Skeletal muscle satellite cell (primary cell): ENCODE measurements at regions not wholly inside any gene's neighbourhood (a gene's known extent, or its start where the extent isn't known, plus 50 kb on each side); places are given as distances from the start of the nearest gene placed in this dataset.

Source experiments
- H3K27me3 ChIP-seq: 2 replicates; pipeline ENCODE4 v1.7.0; 2013; ENCODE audit warnings: low read length; ENCODE audit not compliant: control insufficient read depth, insufficient read depth
- H3K36me3 ChIP-seq: 2 replicates; pipeline ENCODE4 v1.7.0; 2013; ENCODE audit warnings: mild to moderate bottlenecking, control low read depth, low read length; ENCODE audit not compliant: insufficient read depth
- H3K4me1 ChIP-seq: 2 replicates; pipeline ENCODE4 v1.7.0; 2013; ENCODE audit warnings: low read length; ENCODE audit not compliant: control insufficient read depth, insufficient read depth
- H3K4me2 ChIP-seq: 2 replicates; pipeline ENCODE4 v1.7.0; 2013; ENCODE audit warnings: mild to moderate bottlenecking, low read length
- H3K4me3 ChIP-seq: 2 replicates; pipeline ENCODE4 v1.7.0; 2013; ENCODE audit warnings: low read length
- H3K9ac ChIP-seq: 2 replicates; pipeline ENCODE4 v1.7.0; 2013; ENCODE audit warnings: mild to moderate bottlenecking, low read depth, low read length, moderate library complexity
- H3K9me3 ChIP-seq: replicated peaks from 2 replicates; pipeline ENCODE4 v1.7.0; 2013; ENCODE audit warnings: mild to moderate bottlenecking, control low read depth, low read length

DNA sequence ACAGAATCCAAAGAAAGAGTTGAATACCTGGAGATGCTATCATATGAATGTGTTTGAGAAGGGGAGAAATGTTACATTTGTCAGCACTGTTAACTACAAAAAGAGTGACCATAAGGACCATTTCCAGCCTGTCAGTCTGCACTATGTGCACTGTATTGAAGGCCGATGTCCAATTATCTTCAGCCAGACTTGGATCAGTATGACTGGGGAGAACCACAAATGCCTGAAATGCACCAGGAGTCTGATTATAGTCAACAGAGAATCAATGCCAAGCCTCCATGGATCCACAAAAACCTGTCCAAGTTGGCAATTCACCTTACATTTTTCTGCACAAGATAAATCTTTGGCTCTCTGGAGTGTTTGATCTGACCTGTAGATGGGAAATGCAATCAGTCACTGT is 697.5 kb upstream of the SGCG start:
- no peaks in the 10 kb centered on the region for H3K27me3 ChIP-seq
- H3K36me3 ChIP-seq = no peaks in the 10 kb centered on the region
- no peak overlapping the region for H3K9ac ChIP-seq
- no peak overlapping the region for H3K4me2 ChIP-seq
- no peak overlapping the region for H3K4me3 ChIP-seq
- no peaks in the 10 kb centered on the region for H3K9me3 ChIP-seq
- peaks cover 15% of the 10 kb centered on the region for H3K4me1 ChIP-seq

DNA sequence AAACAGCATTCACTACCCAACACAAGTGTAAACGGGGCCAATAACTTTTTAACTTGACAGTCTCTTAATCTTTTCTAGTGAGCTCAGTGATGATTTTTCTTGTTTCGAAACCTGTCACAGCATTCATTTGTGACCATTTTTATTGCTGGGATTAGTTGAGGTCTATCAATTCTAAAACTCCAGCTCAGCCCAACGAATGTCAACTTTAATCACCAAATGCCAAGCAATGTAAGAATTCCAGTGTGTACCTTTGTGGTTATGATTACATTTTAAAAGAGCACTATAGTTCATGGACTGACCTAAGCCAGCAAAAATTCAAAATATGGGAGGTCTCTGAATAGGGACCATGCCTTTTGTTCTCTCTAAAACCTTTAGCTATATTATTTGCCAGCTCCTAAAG is 694.3 kb upstream of the SGCG start:
- no peak overlapping the region for H3K4me3 ChIP-seq
- H3K4me2 ChIP-seq = no peak overlapping the region
- H3K4me1 ChIP-seq = peaks cover 15% of the 10 kb centered on the region
- no peaks in the 10 kb centered on the region for H3K36me3 ChIP-seq
- H3K9me3 ChIP-seq = no peaks in the 10 kb centered on the region
- no peaks in the 10 kb centered on the region for H3K27me3 ChIP-seq
- no peak overlapping the region for H3K9ac ChIP-seq

GRCh38 chr13:22487932-22488331 is 692.8 kb upstream of the SGCG start:
- Histone ChIP-seq H3K4me3 (no peak overlapping the region), H3K36me3 (no peaks in the 10 kb centered on the region), H3K9me3 (no peaks in the 10 kb centered on the region), H3K4me2 (no peak overlapping the region), H3K4me1 (peaks cover 15% of the 10 kb centered on the region), H3K27me3 (no peaks in the 10 kb centered on the region), H3K9ac (no peak overlapping the region)

DNA sequence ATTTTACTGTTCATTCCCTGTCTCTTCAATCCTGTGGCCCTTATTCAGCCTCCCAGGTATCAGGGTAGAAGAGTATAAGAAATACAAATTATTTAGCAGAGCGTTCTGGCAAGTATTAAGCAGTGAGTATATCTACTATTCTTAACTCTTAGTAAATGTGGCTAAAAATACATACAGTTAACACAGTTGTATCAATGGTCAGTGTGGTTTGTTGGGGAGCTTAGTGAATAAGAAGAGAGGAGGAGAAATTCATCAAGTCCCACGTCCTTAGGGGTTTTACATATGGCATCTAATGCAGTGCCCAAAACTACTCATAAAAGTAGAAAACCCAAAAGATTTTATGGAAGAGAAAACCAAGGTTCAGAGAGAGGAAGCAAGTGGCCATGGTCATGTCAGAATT is 691.0 kb upstream of the SGCG start:
- no peaks in the 10 kb centered on the region for H3K36me3 ChIP-seq
- H3K27me3 ChIP-seq = no peaks in the 10 kb centered on the region
- H3K4me1 ChIP-seq = peaks cover 15% of the 10 kb centered on the region
- H3K4me2 ChIP-seq = no peak overlapping the region
- H3K9ac ChIP-seq = no peak overlapping the region
- H3K9me3 ChIP-seq = no peaks in the 10 kb centered on the region
- no peak overlapping the region for H3K4me3 ChIP-seq

- Histone ChIP-seq H3K36me3 (no peaks in the 10 kb centered on the region), H3K9me3 (no peaks in the 10 kb centered on the region), H3K4me3 (no peak overlapping the region), H3K4me2 (no peak overlapping the region), H3K9ac (no peak overlapping the region), H3K27me3 (no peaks in the 10 kb centered on the region), H3K4me1 (no peaks in the 10 kb centered on the region)
Measured at GRCh38 chr13:22495819-22496218, 685.0 kb upstream of the SGCG start.

DNA sequence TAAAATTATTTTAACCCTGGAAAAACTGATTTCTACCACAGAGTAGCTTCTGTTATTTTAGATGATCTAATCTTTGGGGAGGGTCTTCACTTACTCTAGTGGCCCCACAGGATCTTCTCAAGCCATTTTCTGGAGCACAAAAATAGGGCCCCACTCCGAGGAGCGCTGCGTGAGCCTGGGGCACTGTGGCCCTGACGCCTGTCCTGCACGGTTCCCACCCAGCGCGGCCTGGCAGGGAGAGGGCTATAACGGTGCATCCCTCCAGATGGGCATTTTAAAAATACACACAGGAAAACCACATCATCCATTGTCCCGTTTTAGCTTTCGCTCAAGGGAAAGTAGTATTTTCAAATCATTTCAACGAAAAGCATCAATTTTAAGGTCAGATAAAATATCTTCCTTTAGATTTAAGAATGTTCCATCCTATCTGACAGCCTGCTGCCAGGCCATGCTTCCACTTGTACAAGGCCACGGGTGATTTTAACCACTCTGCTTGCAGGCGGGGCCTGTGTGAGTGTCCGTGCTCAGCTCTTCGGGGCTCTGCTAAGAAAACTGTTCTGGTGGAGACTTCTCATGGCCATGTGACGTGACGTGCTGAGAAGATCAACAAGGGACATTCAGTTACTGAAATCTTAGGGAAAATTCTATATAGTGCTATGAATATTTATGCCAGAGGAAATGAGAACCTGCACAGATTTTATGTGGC is 683.8 kb upstream of the SGCG start:
- no peak overlapping the region for H3K9ac ChIP-seq
- H3K27me3 ChIP-seq = no peaks in the 10 kb centered on the region
- no peak overlapping the region for H3K4me2 ChIP-seq
- H3K9me3 ChIP-seq = no peaks in the 10 kb centered on the region
- no peaks in the 10 kb centered on the region for H3K36me3 ChIP-seq
- H3K4me3 ChIP-seq = no peak overlapping the region
- H3K4me1 ChIP-seq = no peaks in the 10 kb centered on the region

- Histone ChIP-seq H3K9me3 (no peaks in the 10 kb centered on the region), H3K36me3 (no peaks in the 10 kb centered on the region), H3K9ac (no peak overlapping the region), H3K4me1 (no peaks in the 10 kb centered on the region), H3K4me2 (no peak overlapping the region), H3K27me3 (no peaks in the 10 kb centered on the region), H3K4me3 (no peak overlapping the region)
Measured at GRCh38 chr13:22497991-22498780, 682.6 kb upstream of the SGCG start.

- H3K4me3 ChIP-seq = no peak overlapping the region
- H3K36me3 ChIP-seq = no peaks in the 10 kb centered on the region
- H3K9me3 ChIP-seq = no peaks in the 10 kb centered on the region
- no peaks in the 10 kb centered on the region for H3K27me3 ChIP-seq
- H3K4me2 ChIP-seq = no peak overlapping the region
- H3K9ac ChIP-seq = no peak overlapping the region
- no peaks in the 10 kb centered on the region for H3K4me1 ChIP-seq
Measured at GRCh38 chr13:22499919-22500318, 680.9 kb upstream of the SGCG start.

- Histone ChIP-seq H3K4me3 (no peak overlapping the region), H3K36me3 (no peaks in the 10 kb centered on the region), H3K9me3 (no peaks in the 10 kb centered on the region), H3K4me2 (no peak overlapping the region), H3K27me3 (no peaks in the 10 kb centered on the region), H3K9ac (no peak overlapping the region), H3K4me1 (no peaks in the 10 kb centered on the region)
Measured at GRCh38 chr13:22505489-22505888, 675.3 kb upstream of the SGCG start.

- H3K36me3 ChIP-seq = no peaks in the 10 kb centered on the region
- H3K9me3 ChIP-seq = no peaks in the 10 kb centered on the region
- no peaks in the 10 kb centered on the region for H3K4me1 ChIP-seq
- H3K4me3 ChIP-seq = no peak overlapping the region
- no peaks in the 10 kb centered on the region for H3K27me3 ChIP-seq
- H3K9ac ChIP-seq = no peak overlapping the region
- H3K4me2 ChIP-seq = no peak overlapping the region
Measured at GRCh38 chr13:22506096-22506691, 674.6 kb upstream of the SGCG start.

DNA sequence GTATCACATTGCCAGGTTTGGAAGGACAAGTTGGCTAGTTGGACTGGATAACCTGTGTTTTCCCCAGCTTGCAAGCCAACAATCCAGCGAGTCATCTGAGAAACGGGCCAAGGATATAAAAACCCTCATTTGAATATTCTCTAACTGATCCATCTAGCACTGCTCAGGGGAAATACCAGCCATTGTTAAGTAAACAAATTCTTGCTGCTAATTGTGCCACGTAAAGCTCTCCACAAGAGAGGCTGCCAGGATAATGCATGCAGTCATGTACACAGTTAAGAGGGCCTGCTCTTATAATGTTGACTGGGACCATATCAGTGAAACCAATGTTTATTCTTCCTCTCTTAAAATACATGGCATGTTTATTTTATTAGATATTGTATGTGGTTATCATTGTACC is 663.2 kb upstream of the SGCG start:
- no peak overlapping the region for H3K4me2 ChIP-seq
- H3K27me3 ChIP-seq = no peaks in the 10 kb centered on the region
- H3K9ac ChIP-seq = no peak overlapping the region
- no peaks in the 10 kb centered on the region for H3K4me1 ChIP-seq
- H3K9me3 ChIP-seq = no peaks in the 10 kb centered on the region
- no peak overlapping the region for H3K4me3 ChIP-seq
- H3K36me3 ChIP-seq = no peaks in the 10 kb centered on the region
